Fibroblast of peridontal ligament (primary cell): ENCODE measurements at regions not wholly inside any gene's neighbourhood (a gene's known extent, or its start where the extent isn't known, plus 50 kb on each side); places are given as distances from the start of the nearest gene placed in this dataset.

Experiments used
- DNase-seq: peaks from one replicate; pipeline ENCODE4 v3.0.0-alpha.2; 2010; ENCODE audit errors: extremely low read depth

DNA sequence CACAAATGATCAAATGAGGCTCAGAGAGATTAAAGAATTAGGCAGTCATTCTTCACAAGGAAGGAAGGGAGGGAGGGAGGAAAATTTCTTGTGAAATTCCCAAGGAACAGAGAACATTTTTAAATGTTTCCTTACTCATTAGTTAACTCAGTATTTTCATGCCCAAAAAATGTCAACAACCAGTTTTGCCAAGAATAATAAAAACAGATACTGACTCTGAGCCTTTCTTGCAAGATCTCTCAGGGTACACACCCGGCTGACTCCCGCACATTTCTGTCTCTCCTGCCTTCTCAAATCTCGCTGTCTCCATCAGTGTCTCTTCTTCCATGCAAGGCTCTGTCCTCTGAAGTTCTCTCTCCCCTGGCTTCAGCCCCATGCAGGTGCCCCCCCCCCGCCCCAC is 265.9 kb downstream of the TJP1 start:
- no peak for DNase-seq

DNA sequence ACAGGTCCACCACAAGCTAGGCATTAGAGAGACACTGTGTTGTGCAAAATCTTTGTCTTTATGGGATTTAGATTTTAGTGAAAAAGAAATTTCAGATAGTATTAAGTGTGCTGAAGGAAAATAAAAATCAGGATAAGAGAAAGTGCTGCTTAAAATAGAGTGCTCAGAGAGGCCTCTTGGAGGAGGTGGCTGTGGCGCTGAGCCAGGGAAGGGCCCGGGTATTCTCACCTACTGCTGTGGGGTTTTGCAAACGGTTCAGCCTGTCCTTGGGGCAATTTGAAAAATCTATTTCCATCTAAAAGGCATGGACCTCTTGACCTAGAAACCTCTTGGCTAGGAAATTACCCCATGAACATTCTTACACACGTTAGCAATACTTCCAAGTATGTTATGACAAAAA is 267.7 kb downstream of the TJP1 start:
- DNase-seq = no peak

DNA sequence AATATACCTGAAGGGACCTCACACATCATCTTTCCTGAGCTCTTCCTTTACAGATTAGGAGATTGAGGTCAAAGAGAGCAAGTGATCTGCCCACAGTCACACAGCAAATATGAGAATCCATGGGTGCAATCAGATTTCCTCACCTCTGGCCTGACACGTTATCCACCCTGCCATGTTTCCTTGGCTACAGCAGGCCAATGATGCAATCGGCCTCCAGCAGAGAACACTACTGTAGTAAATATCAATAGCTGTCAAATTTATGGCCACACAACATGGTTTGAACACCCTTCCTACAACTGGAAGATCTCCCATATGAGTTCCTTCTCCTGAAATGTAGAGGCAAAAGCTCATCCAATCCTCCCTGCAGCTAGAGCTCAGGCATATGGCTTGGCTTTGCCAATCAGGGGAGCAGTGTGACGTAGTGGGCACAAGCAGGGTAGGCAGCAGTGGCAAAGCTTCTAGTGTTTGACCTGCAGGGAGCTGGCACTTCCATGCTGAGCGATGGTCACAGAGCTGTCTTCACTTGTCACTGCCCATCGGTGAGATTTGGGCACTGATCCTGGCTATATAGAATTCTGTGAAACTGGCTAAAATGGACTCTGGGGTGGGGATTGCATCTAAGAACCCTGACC is 271.3 kb downstream of the TJP1 start:
- DNase-seq = no peak

DNA sequence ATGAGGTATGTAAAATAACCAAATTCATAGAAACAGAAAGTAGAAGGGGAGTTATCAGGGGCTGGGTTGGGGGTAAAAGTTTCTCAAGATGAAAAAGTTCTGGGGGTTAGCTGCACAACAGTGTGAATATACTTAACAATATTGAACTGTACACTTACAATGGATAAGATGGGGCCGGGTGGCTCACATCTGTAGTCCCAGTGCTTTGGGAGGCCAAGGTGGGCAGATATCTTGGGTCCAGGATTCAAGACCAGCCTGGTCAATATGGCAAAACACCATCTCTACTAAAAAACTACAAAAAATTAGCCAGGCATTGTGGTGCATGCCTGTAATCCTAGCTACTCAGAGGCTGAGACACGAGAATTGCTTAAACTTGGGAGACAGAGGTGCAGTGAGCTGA is 274.3 kb downstream of the TJP1 start:
- no peak for DNase-seq

DNA sequence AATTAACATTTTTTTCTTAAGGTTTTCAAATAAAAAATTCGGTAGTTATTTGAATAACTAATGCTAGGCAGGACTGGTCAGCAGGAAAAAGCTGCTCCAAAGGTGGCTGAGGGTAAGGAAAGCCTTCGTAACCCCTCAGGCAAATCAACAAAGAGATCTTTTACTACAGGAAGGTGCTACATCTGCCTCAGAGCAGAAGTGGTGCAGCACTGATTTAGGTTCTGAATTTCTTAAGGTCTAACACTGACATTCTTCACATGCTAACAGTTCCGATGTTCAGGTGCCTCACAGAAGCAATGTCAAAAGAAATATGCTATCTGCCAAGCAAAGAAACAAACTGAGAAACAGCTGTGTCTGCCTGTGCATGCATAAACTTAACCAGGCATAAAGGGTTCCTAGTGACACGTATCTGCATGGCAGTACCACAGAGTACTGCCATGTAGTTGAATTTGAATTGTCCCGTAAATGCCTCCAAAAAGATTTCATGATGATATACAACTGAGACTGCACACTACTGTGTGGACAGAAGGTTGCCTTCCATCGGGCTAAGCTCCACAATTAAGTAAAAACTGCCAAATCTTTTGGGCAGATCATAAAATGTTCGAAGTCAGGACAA is 275.0 kb upstream of the NSMCE3 start:
- no peak for DNase-seq

DNA sequence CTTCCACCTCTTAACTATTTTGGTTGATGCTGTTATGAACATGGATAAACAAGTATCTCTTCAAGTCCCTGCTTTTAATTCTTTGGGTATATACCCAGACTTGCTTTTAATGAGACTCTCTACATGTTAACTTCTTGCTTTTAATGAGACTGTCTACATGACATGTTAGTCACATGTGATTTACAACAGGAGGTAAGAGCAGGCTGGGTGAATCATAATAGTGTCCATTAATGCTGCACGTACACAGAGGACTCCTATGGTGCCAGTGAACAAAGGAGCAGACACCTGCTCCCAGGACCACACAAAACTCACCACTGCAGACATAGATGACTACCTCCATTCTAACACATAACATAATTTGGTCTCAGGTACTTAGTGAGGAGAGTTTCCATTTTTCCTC is 273.4 kb upstream of the NSMCE3 start:
- no peak for DNase-seq

DNA sequence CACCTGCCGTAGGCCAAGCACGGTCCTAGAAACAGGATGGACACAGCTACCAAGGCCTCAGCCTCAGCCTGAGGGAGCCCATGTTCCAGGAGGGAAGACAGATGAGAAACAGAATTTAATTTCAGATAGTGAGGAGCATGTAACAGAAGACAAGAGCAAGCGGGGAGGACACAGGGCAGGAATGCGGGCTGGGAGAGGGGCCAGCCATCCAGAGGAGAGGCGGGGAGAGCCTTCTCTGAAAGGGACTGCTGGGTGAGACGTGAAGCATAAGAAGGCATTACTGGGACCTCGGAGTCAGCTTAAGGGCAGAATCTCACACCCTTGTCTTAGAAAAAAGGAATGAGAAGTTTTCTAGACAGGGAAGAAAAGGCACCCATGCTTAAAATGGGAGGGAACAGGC is 271.7 kb upstream of the NSMCE3 start:
- DNase-seq = no peak

DNA sequence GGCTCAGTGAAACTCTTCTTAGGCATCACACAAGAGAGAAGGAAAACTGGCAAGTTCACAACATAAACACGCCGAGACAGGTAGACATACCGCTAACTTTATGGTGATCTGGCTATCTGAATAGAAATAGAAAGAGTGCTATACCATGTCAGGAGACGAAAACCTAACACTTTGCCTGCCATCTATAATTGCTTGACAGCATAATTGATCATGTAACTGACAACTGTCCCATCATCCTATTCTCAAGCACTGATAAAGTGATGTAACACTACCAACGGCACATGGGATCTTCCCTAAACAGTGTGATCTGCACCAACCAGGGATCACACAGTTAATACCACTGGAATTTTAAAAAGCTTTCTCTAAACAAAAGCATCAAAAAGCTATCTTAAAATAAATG is 270.9 kb upstream of the NSMCE3 start:
- no peak for DNase-seq

DNA sequence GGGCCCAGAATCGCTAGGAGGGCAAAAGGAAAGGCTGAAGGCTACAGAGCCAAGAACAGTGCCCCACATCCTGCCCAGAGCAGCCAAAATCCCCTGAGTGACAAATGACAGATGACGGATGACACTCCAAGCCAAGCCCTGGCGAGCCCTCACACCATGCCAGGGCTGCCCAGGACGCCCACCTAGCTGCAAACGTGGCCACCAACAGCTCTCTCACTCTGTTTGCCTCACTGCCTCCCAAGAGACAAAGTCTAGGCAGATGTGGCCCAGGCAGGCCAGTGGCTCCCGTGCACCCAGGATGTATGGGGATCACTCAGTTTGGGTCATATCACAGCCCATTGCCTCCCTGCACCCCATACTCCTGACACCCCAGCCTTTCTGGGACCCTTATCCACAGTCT is 270.1 kb upstream of the NSMCE3 start:
- DNase-seq = no peak

DNA sequence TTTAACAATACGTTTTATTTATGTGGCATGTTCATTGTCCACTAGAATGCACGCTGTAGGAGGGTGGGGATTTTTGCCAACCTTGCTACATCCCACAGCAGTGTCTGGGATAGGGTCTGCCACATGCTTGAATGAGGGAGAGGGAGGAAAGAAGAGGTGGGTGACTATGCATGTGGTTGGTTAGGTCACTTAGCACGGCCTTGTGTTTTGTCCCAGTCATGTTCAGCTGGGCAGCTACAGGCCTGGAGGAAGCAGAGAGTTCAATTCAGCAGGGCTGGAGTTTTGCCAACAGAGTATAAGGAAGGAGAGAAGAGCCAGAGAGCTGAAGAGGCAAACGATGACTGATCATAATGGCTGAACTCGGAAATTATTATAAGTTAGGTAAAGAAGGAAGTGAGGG is 268.4 kb upstream of the NSMCE3 start:
- no peak for DNase-seq

DNA sequence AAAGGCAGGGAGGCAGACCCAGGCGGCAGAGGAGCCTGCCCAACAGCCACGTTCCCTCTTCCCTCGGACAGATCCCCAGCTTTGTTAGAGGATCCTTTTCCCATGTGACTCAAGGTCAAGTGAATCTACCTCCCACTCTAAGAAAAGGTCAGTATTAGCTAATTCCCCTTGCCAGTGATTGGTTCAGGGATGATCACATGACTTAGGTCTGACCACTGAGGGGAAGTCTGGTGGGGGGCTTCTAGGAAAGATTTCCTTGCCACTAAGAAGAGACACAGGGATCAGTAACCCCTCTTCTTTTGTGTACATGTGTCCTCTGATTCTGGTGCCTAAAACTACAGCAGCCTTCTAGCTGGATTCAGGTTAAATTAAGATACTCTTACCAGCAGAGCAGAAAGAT is 266.3 kb upstream of the NSMCE3 start:
- no peak for DNase-seq

DNA sequence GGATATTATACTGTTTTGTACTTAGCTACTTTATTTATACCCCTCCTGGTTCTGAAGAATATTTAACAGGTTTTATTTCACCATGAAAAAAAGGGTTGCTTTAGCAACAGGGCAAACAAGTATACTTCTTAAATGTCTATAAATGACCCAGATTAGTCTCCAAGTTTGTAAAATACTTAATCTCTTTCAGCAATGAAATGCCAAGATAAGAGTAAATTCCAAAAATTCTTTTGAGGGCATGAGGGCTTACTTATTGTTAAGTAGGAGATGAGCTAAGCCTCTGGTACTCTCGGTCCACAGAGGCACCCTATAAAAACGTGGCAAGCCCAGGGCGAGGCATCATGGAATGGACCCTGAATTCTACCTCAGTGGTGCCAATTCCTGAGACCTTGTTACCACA is 264.8 kb upstream of the NSMCE3 start:
- DNase-seq = no peak

DNA sequence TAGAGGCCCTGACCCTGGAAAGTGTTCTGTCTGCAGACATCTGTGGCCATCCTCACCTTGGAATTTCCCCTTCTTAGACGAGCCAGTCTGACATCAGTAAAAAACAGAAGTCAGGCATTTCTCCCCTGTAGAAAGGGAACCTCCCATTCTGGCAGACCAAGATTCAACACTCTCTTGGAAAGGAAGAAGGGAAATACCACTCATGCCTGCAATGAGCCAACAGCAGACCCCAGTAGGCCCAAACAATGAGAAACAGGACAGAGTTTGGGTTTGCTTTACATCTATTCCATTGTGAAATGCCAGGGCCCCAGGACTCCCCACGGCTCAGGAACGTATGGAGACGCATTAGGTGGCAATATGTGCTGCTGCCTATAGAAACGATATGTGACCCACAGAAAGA is 264.0 kb upstream of the NSMCE3 start:
- DNase-seq = no peak

DNA sequence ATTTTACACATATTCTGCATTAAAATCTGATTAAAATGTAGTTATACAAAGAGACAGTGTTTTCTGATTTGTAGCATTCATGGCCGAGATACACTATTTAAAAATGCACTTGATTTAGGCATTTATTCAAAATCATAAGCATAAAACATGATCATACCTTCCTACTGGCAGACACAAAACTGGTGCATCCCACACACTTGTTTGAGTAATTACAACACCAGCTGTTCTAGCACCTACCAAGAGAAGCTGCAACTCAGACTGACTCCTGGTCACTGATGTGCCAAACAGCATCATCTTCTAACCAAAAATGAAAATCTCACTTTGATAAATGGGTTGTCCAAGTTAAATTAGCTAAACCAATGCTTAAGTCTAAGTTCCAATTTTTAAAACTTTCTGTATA is 262.7 kb upstream of the NSMCE3 start:
- no peak for DNase-seq

DNA sequence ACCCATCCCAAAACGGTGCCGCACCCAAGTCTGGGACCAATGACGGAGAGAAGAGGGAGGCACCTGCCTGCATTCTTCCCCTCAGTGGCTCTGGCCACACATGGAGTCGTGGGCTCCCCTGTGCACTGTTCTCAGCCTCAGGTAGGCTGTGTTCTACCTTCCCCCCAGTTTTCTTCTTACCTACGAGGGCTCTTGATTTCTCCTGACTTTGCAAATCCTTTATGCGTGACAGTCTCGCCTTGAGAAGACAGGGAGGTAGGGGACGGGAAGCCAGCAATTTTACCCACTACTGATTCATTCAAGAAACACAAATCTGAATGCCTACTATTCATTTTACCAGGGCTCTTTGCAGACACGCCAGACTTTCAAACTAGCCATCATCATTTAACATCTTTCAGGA is 261.3 kb upstream of the NSMCE3 start:
- no peak for DNase-seq

DNA sequence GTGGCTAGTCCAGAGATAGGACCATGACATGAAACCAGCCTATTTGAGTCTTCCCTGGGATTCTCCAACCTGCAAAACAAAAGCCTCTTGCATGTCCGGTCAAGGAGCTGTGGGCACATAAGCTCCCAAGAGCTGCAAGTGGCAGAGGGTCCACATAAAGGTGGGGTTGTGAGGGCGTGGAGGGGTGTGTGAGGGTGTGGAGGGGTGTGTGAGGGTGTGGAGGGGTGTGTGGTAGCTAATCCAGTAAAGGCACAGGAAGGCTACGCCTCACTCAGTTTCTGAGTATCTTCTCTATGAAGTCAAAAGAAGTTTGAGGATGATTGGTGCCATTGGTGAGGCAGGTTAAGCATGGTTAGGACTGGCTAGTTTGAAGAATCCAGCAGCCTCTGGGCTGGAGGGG is 259.4 kb upstream of the NSMCE3 start:
- DNase-seq = no peak

DNA sequence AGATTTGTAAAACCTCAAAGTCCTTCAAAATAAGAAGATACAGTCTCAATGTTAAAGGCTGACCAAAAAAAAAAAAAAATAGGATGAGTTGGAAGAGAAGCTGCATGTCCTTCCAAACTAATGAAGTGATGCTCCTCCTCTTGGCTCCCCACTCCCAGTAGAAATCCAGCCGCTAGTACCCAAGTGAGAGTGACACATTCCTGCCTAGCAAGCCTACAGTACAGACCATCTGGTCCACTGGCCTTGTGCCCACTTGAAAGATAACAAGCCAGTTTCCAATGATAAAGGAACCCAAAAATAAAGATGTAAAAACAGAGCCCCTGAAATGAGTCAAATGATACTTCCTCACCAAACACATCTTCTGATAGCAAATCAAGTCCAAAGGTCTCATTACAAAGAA is 258.7 kb upstream of the NSMCE3 start:
- no peak for DNase-seq

DNA sequence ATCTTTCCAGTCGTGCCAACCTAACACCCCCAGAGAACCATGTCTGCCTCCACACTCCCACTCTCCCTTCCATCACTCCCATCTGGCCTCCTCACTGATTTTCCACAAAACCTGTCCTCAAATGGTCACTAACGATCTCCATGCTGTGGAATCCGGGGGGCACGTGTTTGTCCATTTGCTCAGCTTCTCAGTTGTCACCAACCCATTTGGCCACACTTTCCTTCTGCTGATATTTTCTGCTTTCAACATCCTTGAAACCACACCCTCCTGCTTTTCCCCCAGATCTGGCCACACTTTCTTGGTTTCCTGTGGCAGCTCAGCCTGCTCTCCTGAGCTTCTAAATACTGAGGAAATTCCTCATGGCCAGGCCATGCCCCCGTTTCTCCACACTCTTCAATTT is 257.2 kb upstream of the NSMCE3 start:
- DNase-seq = no peak

DNA sequence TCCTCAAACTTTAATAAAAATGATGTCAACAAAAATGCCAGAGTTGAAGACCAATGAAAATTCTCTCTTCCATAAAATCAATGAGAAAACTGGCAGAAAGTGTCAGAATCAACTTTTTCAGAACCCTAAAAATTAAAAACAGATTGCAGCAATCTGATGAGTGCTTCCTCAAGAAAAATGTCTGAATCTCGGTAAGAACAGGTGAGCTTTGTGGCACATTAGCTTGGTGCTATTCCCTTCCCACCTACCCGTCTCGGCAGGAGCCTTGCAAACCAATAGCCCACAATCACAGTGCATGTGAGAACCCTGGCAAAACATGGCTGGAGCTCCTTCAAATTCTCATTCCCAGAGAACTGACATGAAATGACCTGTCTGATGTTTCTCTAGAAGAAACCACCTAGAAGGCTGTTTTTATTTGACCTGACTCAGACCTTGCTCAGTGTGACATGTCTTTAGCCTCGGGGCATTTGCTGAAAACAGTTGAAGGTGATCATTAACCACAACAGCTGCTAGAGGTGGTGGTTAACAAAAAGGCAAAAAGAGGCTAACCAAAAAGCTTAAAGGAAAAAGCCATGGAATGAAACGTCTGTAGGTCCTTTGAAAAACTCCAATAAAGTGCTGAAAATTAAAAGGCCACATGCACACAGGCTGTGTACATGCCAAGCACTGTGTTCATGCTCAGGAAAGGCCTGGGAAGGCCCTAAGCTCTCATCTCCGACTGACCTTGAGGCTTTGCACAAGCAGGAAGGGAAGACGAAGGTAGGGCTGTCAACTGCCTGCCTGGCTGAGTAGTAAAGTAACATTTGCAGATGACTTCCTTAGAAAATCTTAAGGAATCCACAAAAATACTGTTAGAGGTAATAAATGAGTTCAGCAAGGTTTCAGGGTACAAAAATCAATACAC is 253.0 kb upstream of the NSMCE3 start:
- no peak for DNase-seq

DNA sequence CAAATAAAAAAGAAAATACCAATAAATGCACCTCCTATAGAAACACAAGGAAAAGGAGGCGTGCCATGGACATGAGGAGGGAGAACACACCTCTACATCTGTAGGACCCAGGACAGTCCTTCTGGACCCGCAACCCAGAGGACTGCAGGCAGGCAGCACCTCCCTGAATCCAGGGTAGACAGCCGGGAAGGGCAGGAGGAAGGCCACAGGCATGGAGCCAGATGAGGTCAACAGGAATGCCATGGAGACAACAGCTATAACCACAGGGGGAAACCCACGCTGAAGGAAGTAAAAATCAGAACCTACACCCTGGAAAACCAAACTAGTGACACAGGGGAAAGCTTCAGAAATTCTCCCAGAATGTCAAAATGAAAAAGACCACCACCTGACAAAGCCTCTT is 248.8 kb upstream of the NSMCE3 start:
- DNase-seq = no peak

DNA sequence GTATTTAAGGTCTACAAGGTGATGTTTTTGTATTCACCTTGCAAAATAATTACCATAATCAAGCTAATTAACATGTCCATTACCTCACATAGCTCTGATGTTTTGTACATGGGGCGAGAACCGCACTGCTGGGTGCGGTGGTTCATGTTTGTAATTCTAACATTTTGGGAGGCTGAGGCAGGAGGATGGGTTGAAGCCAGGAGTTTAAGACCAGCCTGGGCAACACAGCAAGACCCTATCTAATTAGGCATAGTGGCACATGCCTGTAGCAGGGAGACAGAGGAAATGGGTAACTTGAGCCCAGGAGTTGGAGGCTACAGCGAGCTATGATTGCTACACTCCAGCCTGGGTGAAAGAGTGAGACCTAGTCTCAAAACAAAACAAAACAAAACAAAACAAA is 248.2 kb upstream of the NSMCE3 start:
- DNase-seq = no peak

DNA sequence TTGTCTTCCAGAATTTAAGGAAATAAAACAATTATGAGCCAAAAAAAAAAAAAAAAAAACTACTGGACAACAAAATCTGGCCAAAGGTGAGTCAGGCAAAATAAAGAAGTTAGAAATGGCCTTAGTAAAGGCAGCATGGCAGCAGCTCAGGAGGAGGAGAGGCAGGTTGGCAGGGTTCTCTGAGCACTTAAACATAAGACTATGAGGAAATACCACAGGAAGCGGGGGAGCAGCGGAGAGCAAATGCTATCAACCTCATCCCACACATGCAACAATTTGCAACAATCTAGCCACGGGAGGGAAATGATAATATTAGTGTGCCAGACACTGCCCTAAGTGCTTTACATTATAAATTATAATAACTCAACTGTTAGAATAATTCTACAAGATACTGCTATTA is 247.3 kb upstream of the NSMCE3 start:
- no peak for DNase-seq

DNA sequence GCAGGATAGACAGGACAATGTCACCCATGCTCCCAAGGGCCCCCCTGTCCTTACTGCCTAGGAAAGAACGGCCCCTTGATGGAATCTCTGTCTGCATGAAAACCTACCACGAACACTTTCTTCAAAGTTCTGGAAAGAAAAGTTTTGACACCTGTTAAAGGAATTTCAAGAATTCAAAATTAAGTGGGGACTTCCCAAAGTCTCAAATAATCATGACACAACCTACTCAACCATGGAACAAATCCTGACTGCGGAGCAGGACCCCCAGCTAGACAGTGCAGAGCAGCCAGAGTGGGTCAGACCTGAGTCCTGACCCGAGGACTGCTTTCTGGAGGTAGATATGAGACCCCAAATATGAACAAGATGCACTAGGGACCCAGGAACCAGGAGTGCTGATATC is 245.3 kb upstream of the NSMCE3 start:
- DNase-seq = no peak
